ENCODE measurements at regions not wholly inside any gene's neighbourhood (a gene's known extent, or its start where the extent isn't known, plus 50 kb on each side); places are given as distances from the start of the nearest gene placed in this dataset.

- H3K4me3 ChIP-seq (ENCODE audit: low read depth, low read length), result no peak overlapping the region
- no peak for DNase-seq (ENCODE audit: low read depth)
- TF ChIP-seq, protein P1, sequence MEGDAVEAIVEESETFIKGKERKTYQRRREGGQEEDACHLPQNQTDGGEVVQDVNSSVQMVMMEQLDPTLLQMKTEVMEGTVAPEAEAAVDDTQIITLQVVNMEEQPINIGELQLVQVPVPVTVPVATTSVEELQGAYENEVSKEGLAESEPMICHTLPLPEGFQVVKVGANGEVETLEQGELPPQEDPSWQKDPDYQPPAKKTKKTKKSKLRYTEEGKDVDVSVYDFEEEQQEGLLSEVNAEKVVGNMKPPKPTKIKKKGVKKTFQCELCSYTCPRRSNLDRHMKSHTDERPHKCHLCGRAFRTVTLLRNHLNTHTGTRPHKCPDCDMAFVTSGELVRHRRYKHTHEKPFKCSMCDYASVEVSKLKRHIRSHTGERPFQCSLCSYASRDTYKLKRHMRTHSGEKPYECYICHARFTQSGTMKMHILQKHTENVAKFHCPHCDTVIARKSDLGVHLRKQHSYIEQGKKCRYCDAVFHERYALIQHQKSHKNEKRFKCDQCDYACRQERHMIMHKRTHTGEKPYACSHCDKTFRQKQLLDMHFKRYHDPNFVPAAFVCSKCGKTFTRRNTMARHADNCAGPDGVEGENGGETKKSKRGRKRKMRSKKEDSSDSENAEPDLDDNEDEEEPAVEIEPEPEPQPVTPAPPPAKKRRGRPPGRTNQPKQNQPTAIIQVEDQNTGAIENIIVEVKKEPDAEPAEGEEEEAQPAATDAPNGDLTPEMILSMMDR (IDR thresholded peaks at IDR 0.05; ENCODE audit: control insufficient read depth, extremely low read depth, insufficient read depth), result no peak
These were observed 72.4 kb downstream of the TMEM215 start for GRCh38 chr9:32855752-32856151.

GRCh38 chr9:32863291-32863690, 80.0 kb downstream of the TMEM215 start:
- no peak for DNase-seq (ENCODE audit: low read depth)
- no peak overlapping the region for H3K4me3 ChIP-seq (ENCODE audit: low read depth, low read length)
- TF ChIP-seq, protein P1 (IDR thresholded peaks at IDR 0.05; ENCODE audit: control insufficient read depth, extremely low read depth, insufficient read depth), result no peak

- no peak for DNase-seq (ENCODE audit: low read depth)
- TF ChIP-seq, protein P1 (IDR thresholded peaks at IDR 0.05; ENCODE audit: control insufficient read depth, extremely low read depth, insufficient read depth), result no peak
- no peak overlapping the region for H3K4me3 ChIP-seq (ENCODE audit: low read depth, low read length)
These were observed 81.6 kb downstream of the TMEM215 start for GRCh38 chr9:32864971-32865370.

GRCh38 chr9:32866273-32866672, 82.9 kb downstream of the TMEM215 start:
- no peak for DNase-seq (ENCODE audit: low read depth)
- TF ChIP-seq, protein P1 (IDR thresholded peaks at IDR 0.05; ENCODE audit: control insufficient read depth, extremely low read depth, insufficient read depth), result no peak
- H3K4me3 ChIP-seq (ENCODE audit: low read depth, low read length), result no peak overlapping the region

- DNase-seq (ENCODE audit: low read depth), result no peak
- TF ChIP-seq, protein P1 (IDR thresholded peaks at IDR 0.05; ENCODE audit: control insufficient read depth, extremely low read depth, insufficient read depth), result no peak
These were observed 83.7 kb downstream of the TMEM215 start for GRCh38 chr9:32867026-32867425.

GRCh38 chr9:32867601-32868204, 84.4 kb downstream of the TMEM215 start:
- DNase-seq (ENCODE audit: low read depth), result no peak
- no peak overlapping the region for H3K4me3 ChIP-seq (ENCODE audit: low read depth, low read length)
- TF ChIP-seq, protein P1 (IDR thresholded peaks at IDR 0.05; ENCODE audit: control insufficient read depth, extremely low read depth, insufficient read depth), result no peak

More at GRCh38 chr9:32867026-32867425, 83.7 kb downstream of the TMEM215 start:
- H3K4me3 ChIP-seq (ENCODE audit: low read depth, low read length), result no peak overlapping the region

DNA sequence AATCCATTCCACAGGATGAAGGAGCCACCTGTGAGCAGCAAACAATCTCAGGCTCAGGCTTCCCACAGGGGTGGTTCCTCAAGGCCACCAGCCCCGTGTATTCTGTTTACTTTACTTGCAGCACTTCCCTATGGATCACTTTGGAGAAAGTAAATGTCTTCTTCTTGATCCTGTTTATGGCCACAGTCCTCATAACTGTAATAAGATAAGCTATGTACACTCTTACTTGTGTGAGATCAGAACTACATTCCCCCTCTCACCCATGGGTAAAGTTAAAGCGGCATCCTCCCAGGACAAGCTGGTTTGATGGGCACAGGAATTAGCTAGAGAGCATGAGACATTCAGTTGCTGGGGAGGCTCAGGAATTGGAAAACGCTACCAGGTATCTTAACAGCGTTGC, 86.1 kb downstream of the TMEM215 start:
- TF ChIP-seq, protein P1 (IDR thresholded peaks at IDR 0.05; ENCODE audit: control insufficient read depth, extremely low read depth, insufficient read depth), result no peak
- DNase-seq (ENCODE audit: low read depth), result no peak
- no peak overlapping the region for H3K4me3 ChIP-seq (ENCODE audit: low read depth, low read length)

All from LNCaP clone FGC (cell line).